IPS-20b (cell line): ENCODE measurements at regions not wholly inside any gene's neighbourhood (a gene's known extent, or its start where the extent isn't known, plus 50 kb on each side); places are given as distances from the start of the nearest gene placed in this dataset.

Experiments used
- H3K27ac ChIP-seq: one replicate; pipeline ENCODE4 v1.5.1; 2013; ENCODE audit warnings: low read length
- H3K27me3 ChIP-seq: 2 replicates; pipeline ENCODE4 v1.6.1; 2013; ENCODE audit warnings: mild to moderate bottlenecking, low read length, inconsistent platforms; ENCODE audit not compliant: insufficient read depth
- H3K36me3 ChIP-seq: 2 replicates; pipeline ENCODE4 v1.6.1; 2013; ENCODE audit warnings: low read depth, mild to moderate bottlenecking, inconsistent platforms, low read length, moderate library complexity; ENCODE audit not compliant: insufficient read depth
- H3K4me1 ChIP-seq: 2 replicates; pipeline ENCODE4 v1.6.1; 2013; ENCODE audit warnings: mild to moderate bottlenecking, control low read depth, inconsistent platforms, low read length, moderate library complexity; ENCODE audit not compliant: insufficient read depth
- H3K4me3 ChIP-seq: 2 replicates; pipeline ENCODE4 v1.5.1; 2013; ENCODE audit warnings: mild to moderate bottlenecking, low read length, inconsistent platforms
- H3K9ac ChIP-seq: 2 replicates; pipeline ENCODE4 v1.6.1; 2013; ENCODE audit warnings: low read depth, mild to moderate bottlenecking, inconsistent platforms, low read length, moderate library complexity
- H3K9me3 ChIP-seq: 2 replicates; pipeline ENCODE4 v1.6.1; 2013; ENCODE audit warnings: mild to moderate bottlenecking, low read depth, low read length, inconsistent platforms; ENCODE audit not compliant: insufficient read depth

DNA sequence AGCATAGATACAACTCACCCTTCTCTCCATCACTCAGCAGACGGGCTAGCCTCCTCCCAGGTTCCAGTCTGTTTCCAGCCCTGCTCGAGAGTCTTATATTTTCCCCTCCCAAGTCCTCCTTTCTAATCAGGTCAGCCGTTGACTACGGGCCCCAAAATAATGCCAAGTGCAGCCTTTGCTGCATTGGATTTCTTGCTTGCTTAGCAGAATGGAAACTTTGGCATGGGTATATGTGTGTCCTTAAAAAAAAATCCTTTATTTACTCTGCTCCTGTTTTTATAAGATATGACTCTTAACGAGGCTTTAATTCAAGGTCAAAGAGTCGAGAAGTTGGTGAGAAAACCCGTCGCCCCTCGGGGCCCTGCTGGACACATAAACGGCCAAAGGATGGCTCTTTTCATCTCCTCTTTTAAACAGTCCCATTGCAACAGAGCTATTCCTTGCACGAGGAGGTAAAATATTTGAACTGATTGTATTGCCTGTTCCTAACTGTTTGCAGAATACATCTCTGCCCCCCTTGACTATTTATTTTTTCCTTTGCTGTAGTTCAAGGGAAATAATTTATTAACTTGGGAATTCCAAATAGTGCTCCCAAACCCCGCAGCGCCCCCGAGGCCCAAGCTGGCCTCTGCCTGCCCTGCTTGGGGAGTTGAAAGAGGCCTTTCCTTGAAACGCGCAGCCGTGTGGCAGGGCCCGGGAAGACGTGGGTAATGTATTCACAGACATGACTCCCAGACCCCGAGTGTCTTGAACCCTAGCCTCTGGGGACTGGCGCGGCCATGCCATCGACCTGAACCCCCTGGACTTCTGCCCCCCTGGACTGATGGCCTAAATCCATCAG lies 156.5 kb upstream of the MYL2 start:
- Histone ChIP-seq H3K27ac (no peak overlapping the region), H3K9ac (no peak overlapping the region)

DNA sequence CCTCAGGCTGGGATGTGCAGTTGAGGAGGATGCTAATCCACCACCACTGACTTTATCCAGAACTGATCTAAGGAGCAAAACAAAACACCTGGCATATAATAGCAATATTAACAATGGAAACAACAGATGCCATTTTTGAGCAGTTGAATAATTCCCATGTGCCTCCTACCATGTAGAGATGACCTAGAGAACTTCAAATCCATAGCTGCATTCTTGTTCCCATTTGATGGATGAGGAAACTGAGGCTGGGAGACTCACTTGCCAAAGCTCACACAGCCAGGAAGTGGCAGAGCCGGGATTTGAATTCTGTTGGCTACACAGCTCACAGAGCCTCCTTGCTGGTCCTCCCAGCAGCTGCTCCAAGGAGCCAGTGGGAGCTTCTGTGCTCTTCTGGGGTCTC lies 155.8 kb upstream of the MYL2 start:
- Histone ChIP-seq H3K36me3 (no peaks in the 10 kb centered on the region), H3K4me3 (no peak overlapping the region), H3K4me1 (peaks cover 6% of the 10 kb centered on the region; the same call in 1 of the 2 replicates), H3K9ac (no peak overlapping the region), H3K9me3 (no peaks in the 10 kb centered on the region), H3K27ac (no peak overlapping the region), H3K27me3 (no peaks in the 10 kb centered on the region)

More for the DNA sequence above, 156.5 kb upstream of the MYL2 start:
- H3K9me3 ChIP-seq = no peaks in the 10 kb centered on the region
- H3K4me1 ChIP-seq = peaks cover 6% of the 10 kb centered on the region; the same call in 1 of the 2 replicates
- no peaks in the 10 kb centered on the region for H3K36me3 ChIP-seq
- no peak overlapping the region for H3K4me3 ChIP-seq
- H3K27me3 ChIP-seq = no peaks in the 10 kb centered on the region

DNA sequence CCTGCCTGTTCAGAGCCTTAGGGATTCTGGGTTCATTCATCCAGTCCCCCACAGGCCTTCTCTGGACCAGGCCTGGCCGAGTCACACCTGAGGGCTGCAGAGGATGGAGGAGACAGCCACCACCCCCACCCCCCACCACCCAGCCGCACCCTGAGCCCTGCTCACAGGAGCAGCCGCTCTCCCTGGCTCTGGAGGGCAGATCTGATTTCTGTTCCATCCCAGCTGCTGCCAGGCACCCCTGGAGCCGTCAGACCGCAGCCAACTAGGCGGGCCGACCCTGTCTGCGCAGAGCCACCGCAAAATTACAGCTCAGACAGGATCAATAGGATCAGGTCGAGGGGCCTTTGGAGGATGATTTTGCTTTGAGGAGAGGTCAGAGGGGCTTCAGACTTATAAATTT lies 154.6 kb upstream of the MYL2 start:
- H3K4me1 ChIP-seq = peaks cover 6% of the 10 kb centered on the region; the same call in 1 of the 2 replicates
- H3K9ac ChIP-seq = no peak overlapping the region
- no peaks in the 10 kb centered on the region for H3K27me3 ChIP-seq
- no peak overlapping the region for H3K27ac ChIP-seq
- no peak overlapping the region for H3K4me3 ChIP-seq
- H3K36me3 ChIP-seq = no peaks in the 10 kb centered on the region
- H3K9me3 ChIP-seq = no peaks in the 10 kb centered on the region

DNA sequence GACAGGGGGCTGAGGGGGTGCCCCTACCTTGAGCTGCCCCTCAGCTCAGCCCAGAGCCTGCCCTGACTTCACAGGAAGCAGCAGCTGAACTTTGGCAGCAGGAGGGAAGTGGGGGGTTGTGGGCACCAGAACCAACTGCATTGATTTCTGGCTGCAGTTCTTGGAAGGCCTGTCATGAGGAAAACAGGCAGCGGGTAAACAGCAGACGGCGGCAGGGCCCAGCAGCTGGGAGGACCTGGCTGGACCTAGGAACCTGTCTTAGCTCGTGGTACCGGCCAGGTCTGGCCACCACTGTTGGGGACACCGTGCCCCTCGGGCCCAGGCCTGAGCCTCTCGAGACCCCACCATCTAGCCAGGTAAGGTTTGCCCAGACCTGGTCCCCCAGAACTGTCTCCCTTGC lies 154.2 kb upstream of the MYL2 start:
- no peaks in the 10 kb centered on the region for H3K27me3 ChIP-seq
- peaks cover 6% of the 10 kb centered on the region; the same call in 1 of the 2 replicates for H3K4me1 ChIP-seq
- no peak overlapping the region for H3K9ac ChIP-seq
- H3K36me3 ChIP-seq = no peaks in the 10 kb centered on the region
- H3K4me3 ChIP-seq = no peak overlapping the region
- no peak overlapping the region for H3K27ac ChIP-seq
- H3K9me3 ChIP-seq = no peaks in the 10 kb centered on the region

DNA sequence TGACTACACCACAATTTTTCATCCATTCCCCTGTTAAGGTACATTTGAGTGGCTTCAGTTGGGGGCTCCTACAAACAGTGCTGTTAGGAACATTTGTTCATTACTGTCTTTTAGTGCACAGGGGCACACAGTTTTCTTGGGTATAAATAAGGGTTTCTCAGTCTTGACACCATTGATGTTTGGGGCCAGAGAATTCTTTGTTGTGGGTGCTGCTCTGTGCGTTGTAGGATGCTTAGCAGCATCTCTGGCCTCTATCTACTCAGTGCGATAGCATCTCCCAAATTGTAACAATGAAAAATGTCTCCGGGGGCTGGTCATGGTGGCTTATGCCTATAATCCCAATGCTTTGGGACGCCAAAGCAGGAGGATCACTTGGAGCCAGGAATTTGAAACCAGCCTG lies 153.0 kb upstream of the MYL2 start:
- Histone ChIP-seq H3K9me3 (no peaks in the 10 kb centered on the region), H3K36me3 (no peaks in the 10 kb centered on the region), H3K9ac (no peak overlapping the region), H3K27me3 (no peaks in the 10 kb centered on the region), H3K4me1 (peaks cover 6% of the 10 kb centered on the region; the same call in 1 of the 2 replicates), H3K4me3 (no peak overlapping the region), H3K27ac (no peak overlapping the region)

DNA sequence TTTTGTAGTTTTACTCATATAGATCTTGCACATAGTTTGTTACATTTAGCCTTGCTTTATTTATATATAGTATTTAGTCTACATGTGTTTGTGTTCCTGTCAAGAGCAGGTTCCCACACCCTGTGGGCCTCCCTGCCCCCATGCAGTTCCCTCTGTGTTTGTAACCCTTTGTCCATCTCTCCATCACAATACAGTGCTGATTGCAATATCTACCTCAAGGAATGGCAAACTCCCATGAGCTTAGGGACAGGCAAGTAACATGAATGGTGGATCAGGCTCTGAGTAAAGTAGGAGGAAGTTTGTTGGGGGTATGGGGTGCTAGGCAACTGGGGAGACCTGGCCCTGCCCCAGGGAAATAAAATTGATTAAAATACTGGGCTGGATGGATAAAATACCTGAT lies 151.9 kb upstream of the MYL2 start:
- Histone ChIP-seq H3K9ac (no peak overlapping the region), H3K4me3 (no peak overlapping the region), H3K27ac (no peak overlapping the region), H3K4me1 (peaks cover 6% of the 10 kb centered on the region; the same call in 1 of the 2 replicates), H3K36me3 (no peaks in the 10 kb centered on the region), H3K27me3 (no peaks in the 10 kb centered on the region), H3K9me3 (no peaks in the 10 kb centered on the region)

DNA sequence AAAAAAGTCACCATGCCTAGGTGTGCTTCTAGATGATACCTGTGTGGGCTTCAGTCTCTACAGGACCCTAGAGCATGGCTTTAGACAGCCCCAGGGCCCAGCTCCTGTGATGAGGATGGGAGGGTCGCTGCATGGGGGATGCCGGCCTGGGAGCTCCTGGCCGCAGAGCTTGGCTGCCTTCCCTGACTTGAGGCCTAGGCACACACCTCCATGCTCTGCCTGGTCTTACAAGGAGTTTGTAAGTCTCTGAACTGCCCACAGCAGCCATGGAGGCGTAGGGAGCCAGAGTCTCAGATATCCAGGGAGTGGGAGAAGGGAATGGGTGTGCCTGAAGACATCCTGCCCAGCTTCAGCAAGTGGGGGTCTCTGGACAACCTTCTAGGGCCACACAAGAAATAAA lies 149.5 kb upstream of the MYL2 start:
- no peaks in the 10 kb centered on the region for H3K36me3 ChIP-seq
- no peaks in the 10 kb centered on the region for H3K27me3 ChIP-seq
- no peak overlapping the region for H3K27ac ChIP-seq
- H3K4me1 ChIP-seq = peaks cover 6% of the 10 kb centered on the region; the same call in 1 of the 2 replicates
- no peak overlapping the region for H3K9ac ChIP-seq
- H3K4me3 ChIP-seq = no peak overlapping the region
- H3K9me3 ChIP-seq = no peaks in the 10 kb centered on the region

DNA sequence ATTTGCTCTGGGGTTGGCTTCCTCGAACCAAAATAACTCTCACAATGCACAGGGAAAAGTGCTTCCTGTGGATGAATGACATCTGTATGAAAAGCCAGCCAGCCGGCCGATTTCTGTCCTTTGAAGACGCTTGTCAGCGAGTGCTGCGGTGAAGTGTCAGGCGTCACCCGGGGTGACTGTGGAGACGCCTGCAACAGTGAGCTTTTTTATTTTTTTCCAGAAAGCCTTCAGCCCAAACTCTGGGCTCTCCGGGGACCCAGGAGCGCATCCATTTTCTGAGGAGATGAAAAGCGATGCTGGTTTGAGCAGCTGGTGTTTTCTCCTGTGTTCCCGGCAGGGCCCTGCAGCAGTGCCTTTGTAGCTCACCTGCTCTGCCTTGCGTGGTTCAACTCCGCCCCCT lies 147.9 kb upstream of the MYL2 start:
- H3K36me3 ChIP-seq = no peaks in the 10 kb centered on the region
- H3K9ac ChIP-seq = no peak overlapping the region
- no peaks in the 10 kb centered on the region for H3K27me3 ChIP-seq
- H3K4me3 ChIP-seq = no peak overlapping the region
- H3K9me3 ChIP-seq = no peaks in the 10 kb centered on the region
- H3K4me1 ChIP-seq = peaks cover 3% of the 10 kb centered on the region; the same call in 1 of the 2 replicates
- H3K27ac ChIP-seq = no peak overlapping the region

DNA sequence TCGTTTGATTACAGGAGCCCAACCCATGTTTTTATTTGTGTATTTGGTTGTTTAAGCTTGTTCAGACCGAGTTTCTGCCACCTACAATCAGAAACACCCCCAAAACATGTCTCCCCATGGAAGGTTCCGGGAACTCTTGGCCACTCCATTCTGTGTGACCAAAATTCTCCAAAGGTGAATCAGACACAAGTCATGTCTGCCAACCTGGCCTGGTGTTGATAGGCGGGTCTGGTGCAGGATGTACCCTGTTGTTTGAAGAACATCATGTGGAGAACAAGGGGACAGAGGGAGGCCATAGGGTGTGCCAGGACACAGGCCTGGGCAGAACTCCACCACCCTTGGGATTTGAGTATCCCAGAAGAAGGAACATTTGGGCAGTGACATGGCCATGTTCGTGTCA lies 147.1 kb upstream of the MYL2 start:
- Histone ChIP-seq H3K27ac (no peak overlapping the region), H3K9ac (no peak overlapping the region), H3K9me3 (no peaks in the 10 kb centered on the region), H3K4me3 (no peak overlapping the region), H3K36me3 (no peaks in the 10 kb centered on the region), H3K4me1 (peaks cover 3% of the 10 kb centered on the region; the same call in 1 of the 2 replicates), H3K27me3 (no peaks in the 10 kb centered on the region)

DNA sequence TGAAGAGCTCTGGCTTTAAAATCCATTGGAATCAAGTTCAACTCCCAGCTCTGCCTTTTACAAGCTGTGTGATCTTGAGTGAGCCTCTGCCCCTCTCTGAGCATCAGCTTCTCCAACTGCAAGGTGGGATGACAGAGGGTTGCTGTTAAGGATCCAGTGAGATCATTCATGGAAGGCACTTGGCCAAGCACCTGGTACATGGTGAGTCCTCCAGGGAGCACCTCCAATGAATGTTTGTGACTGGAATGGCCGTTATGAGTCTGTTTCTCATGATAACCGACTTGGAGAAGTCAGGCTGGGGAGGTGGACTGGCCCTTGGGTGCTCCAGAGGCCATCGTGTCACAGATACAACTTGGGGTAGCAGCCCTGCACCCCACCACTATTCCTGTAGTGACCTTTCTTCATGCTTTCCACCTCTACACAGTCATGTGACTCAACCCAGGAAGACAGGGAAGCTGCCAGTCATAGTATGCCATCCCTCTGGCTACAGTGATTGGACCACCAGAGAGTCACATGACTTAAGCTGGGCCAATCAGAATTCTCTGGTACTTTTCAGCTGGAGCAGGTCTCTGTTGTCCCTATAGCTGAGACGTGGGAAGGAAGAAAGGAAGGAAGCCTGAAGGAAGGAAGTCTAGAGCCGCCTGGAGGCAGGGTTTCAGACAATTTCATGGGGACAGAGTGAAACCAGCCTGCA lies 146.5 kb upstream of the MYL2 start:
- Histone ChIP-seq H3K27ac (no peak overlapping the region), H3K27me3 (no peaks in the 10 kb centered on the region), H3K4me1 (no peaks in the 10 kb centered on the region), H3K9ac (no peak overlapping the region), H3K36me3 (no peaks in the 10 kb centered on the region), H3K9me3 (no peaks in the 10 kb centered on the region), H3K4me3 (no peak overlapping the region)

DNA sequence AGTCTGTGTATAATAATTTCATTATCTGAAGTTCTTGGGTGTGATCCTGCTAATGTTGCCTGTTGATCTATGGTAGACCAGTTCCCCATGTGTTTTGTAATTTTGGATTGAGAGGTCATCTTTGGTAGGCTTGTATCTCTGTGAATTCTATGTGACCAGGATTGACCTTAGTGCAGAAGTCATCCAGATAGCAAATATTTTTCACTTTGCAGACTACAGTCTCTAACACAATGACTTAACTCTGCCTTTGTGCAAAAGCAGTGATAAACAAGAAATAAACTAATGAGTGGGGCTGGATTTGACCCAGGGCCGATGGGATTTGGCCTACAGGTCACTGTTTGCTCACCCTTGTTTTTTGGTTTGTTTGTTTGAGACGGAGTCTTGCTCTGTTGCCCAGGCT lies 144.6 kb upstream of the MYL2 start:
- H3K36me3 ChIP-seq = no peaks in the 10 kb centered on the region
- H3K27me3 ChIP-seq = no peaks in the 10 kb centered on the region
- no peak overlapping the region for H3K27ac ChIP-seq
- H3K9ac ChIP-seq = no peak overlapping the region
- H3K4me1 ChIP-seq = peaks cover 3% of the 10 kb centered on the region
- no peak overlapping the region for H3K4me3 ChIP-seq
- H3K9me3 ChIP-seq = no peaks in the 10 kb centered on the region

DNA sequence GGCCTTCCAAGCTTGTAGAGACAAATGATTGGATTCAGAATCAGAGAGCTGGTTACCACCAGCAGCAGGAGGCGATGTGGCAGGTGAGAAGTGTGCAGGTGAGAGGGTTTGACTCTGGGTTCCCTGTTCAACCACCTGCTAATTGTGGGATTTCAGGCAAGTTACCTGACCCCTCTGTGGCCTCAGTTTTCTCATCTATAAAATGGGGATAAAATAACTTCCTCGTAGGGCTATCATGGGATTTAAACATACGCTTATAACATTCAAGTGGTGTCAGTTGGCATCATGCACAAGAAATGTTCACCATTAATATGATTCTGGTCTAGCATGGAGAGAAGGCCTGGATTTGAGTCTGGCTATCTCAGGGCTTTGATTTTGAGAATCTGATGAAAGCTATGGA lies 143.8 kb upstream of the MYL2 start:
- Histone ChIP-seq H3K27ac (no peak overlapping the region), H3K4me3 (no peak overlapping the region), H3K9me3 (no peaks in the 10 kb centered on the region), H3K9ac (no peak overlapping the region), H3K4me1 (peaks cover 3% of the 10 kb centered on the region), H3K27me3 (no peaks in the 10 kb centered on the region), H3K36me3 (no peaks in the 10 kb centered on the region)
